Activated CD4-positive, alpha-beta memory T cell treated with anti-CD3 and anti-CD28 coated beads for 36 hours (primary cell): ENCODE measurements at regions not wholly inside any gene's neighbourhood (a gene's known extent, or its start where the extent isn't known, plus 50 kb on each side); places are given as distances from the start of the nearest gene placed in this dataset.

ENCODE experiments used
- CTCF ChIA-PET: fragments of 350-600 bp; sonication (Branson Sonifier 250); formaldehyde crosslinking; loops from one replicate; lab custom pipeline; 2021; ENCODE audit warnings: antibody characterized with exemption, inconsistent platforms; lab: Charles Lee
- POLR2A ChIA-PET: fragments of 350-600 bp; sonication (Branson Sonifier 250); formaldehyde crosslinking; loops from one replicate; lab custom pipeline; 2021; ENCODE audit warnings: antibody characterized with exemption; lab: Charles Lee
- DNase-seq: peaks from one replicate; pipeline ENCODE4 v3.0.0-alpha.2; 2020
- H3K27ac Mint-ChIP-seq: one replicate; pipeline ENCODE4 v1.8.0; 2021; ENCODE audit warnings: mixed read lengths
- H3K27me3 Mint-ChIP-seq: one replicate; pipeline ENCODE4 v1.8.0; 2021; ENCODE audit warnings: mixed read lengths
- H3K36me3 Mint-ChIP-seq: one replicate; pipeline ENCODE4 v1.8.0; 2021; ENCODE audit warnings: mixed read lengths
- H3K4me1 Mint-ChIP-seq: one replicate; pipeline ENCODE4 v1.8.0; 2021; ENCODE audit warnings: low read depth, mixed read lengths
- H3K4me3 Mint-ChIP-seq: one replicate; pipeline ENCODE4 v1.8.0; 2021; ENCODE audit warnings: mild to moderate bottlenecking, mixed read lengths
- H3K9me3 Mint-ChIP-seq: one replicate; pipeline ENCODE4 v1.8.0; 2021; ENCODE audit warnings: mixed read lengths
- intact Hi-C: fragments of 100-400 bp; cut with micrococcal nuclease; formaldehyde crosslinking; loops from one replicate; pipeline ENCODE4 v1.15.1; 2023

DNA sequence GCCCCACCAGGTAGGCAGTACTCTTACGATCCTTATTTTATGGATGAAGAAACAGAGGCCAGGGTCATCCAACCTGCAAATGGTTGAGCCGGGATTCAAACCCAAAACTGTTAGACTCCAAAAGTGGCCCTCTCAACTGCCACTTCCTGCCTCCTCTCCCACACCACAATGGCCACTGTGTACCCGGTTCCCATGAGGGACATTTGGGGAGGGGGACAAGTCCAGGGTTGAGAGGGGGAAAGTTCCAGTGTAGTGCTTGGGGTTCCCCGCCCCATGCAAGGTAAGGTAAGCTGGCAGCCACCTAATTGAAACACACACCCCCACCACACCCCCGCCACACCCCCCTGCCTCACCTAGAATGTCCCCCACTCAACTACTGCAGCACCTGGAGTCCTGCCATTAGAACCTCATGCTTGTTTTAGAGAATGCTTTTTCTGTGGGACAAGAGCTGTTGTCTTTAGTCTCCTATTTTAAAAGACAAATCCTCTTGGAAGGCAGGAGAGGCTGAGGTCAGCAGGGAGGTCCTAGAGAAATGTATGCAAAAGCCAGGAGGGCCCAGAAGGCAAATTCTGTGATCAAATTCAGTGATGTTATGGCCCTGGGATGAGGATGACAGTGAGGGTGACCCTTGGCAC, 145.2 kb downstream of the ZFP36L2 start:
- ChIA-PET CTCF (no interaction called here), POLR2A (no interaction called here)
- no peak overlapping the region for H3K27ac Mint-ChIP-seq
- peaks cover 3% of the 10 kb centered on the region for H3K4me1 Mint-ChIP-seq
- H3K4me3 Mint-ChIP-seq: no peak overlapping the region
- H3K36me3 Mint-ChIP-seq: no peaks in the 10 kb centered on the region
- no peaks in the 10 kb centered on the region for H3K9me3 Mint-ChIP-seq
- intact Hi-C loops: no loop called here
- no peak for DNase-seq
- H3K27me3 Mint-ChIP-seq: no peaks in the 10 kb centered on the region

DNA sequence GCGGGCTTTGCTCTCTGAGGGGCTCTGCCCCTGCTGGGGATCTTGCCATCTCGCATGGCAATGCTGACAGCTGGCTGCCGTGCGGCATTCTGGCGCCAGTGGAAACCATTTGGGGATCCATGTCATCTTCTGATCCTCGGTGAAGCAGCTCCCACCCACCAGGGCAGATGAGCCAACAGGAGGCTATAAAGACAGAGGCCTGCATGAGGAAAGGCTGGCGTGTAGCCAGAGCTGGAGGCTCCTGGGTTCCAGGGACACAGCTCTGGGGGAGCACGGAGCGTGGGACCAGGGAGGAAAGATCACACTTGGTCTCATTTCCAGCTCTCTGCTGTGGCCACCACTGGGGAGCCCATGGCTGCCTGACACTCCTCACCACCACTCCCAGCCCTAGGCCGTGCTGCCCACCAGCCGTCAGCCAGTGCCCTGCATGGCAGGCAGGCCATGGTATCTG, 145.8 kb downstream of the ZFP36L2 start:
- no peaks in the 10 kb centered on the region for H3K9me3 Mint-ChIP-seq
- no peak overlapping the region for H3K27ac Mint-ChIP-seq
- ChIA-PET POLR2A (no interaction called here), CTCF (no interaction called here)
- intact Hi-C loops: no loop called here
- H3K36me3 Mint-ChIP-seq: no peaks in the 10 kb centered on the region
- no peaks in the 10 kb centered on the region for H3K27me3 Mint-ChIP-seq
- peaks cover 3% of the 10 kb centered on the region for H3K4me1 Mint-ChIP-seq
- no peak for DNase-seq
- H3K4me3 Mint-ChIP-seq: no peak overlapping the region

DNA sequence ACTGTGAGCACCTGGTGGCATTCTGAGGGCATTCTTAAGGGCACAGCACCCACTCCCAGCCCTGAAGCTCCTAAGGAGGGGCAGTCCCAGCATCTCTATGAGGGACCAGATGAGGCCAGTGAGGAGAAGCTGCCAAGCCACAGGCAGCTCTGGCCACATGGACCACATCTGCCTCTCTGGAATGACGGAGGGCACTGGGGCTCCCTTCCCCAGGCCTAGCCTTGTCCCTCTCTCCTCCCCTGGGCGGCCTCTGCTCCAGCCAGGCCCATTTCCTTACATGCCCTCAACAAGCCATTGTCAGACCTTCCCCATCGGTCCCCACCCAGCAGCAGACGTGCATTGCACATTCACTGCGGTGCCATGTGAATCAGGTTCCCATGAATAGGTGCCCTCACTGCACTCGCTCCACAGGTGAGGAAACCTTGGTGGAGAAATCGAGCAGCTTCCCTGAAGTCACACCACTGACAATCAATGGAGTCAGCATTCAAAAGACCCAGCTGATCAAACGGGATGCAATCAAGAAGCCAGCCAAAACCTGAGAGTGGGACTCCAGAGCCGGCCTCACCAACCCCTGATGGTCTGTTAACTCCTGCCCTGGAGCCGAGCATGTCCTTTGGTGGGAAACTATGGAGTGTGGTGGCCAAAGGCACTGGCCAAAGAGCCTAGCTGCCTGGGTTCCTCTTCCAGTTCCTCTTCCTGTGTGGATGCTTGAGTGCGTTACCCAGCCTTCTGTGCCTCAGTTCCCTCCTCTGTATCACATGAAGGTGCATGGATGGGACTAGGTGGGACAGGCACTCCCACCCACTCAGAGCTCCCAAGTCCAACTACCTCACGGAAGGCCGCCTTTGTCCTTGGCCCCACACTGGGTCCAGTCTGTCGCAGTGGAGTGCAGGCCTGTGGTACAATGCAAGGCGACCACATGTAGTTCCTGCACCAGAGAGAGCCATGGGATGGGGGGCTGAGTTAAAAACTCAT, 147.3 kb downstream of the ZFP36L2 start:
- Mint-ChIP-seq H3K4me1 (peaks cover 3% of the 10 kb centered on the region), H3K4me3 (no peak overlapping the region), H3K27ac (no peak overlapping the region), H3K36me3 (no peaks in the 10 kb centered on the region), H3K27me3 (no peaks in the 10 kb centered on the region), H3K9me3 (no peaks in the 10 kb centered on the region)
- intact Hi-C loops: no loop called here
- ChIA-PET CTCF (interaction anchor here (0.7 kb wide), 1 partner anchor 9 kb away, joined by 3 read pairs; no protein-coding TSS in a partner anchor), POLR2A (no interaction called here)
- no peak for DNase-seq

DNA sequence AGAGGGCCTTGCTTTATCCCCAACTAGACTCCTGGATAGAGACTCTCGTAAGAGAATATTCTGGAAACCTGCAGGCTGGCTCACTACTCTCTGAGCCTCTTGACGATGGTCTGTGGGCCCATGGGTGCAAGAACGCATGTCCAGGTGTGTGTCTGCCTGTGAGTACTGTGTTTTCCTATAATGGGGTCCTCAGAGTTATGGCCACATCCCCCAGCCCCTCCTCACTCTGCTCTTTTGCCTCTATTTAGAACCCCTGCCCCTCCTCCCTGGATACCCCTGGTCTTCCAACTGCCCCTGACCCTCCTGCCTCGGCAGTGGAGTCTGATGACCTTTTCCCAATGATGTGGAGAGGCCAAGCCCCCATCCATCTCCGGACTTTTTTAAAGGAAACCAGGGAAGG, 148.1 kb downstream of the ZFP36L2 start:
- no peaks in the 10 kb centered on the region for H3K27me3 Mint-ChIP-seq
- ChIA-PET POLR2A (no interaction called here), CTCF (no interaction called here)
- no peak overlapping the region for H3K27ac Mint-ChIP-seq
- H3K9me3 Mint-ChIP-seq: no peaks in the 10 kb centered on the region
- H3K4me3 Mint-ChIP-seq: no peak overlapping the region
- intact Hi-C loops: no loop called here
- H3K36me3 Mint-ChIP-seq: no peaks in the 10 kb centered on the region
- DNase-seq: no peak
- peaks cover 3% of the 10 kb centered on the region for H3K4me1 Mint-ChIP-seq

DNA sequence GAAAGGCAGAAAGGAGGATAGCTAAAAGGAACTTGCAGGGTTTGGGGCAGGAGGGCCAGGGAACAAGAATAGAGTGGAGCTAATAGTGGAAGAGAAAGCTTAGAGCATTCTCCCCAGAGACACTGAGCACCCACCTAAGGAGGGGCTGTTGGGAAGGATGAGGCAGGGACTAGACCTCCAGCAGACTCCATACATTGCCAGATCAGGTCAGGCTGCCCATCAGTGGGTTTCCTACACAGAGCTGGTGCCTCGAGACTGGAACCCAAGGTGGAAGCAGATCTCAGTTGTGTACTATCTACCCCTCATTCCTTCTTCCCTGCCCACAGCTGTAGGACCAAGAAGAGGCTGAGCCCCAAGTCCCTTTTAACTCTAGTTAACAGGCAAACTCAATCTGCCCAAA, 148.5 kb downstream of the ZFP36L2 start:
- DNase-seq: no peak
- Mint-ChIP-seq H3K36me3 (no peaks in the 10 kb centered on the region), H3K27me3 (no peaks in the 10 kb centered on the region), H3K4me3 (no peak overlapping the region), H3K27ac (no peak overlapping the region), H3K4me1 (peaks cover 3% of the 10 kb centered on the region), H3K9me3 (no peaks in the 10 kb centered on the region)
- intact Hi-C loops: no loop called here
- ChIA-PET POLR2A (no interaction called here), CTCF (no interaction called here)

DNA sequence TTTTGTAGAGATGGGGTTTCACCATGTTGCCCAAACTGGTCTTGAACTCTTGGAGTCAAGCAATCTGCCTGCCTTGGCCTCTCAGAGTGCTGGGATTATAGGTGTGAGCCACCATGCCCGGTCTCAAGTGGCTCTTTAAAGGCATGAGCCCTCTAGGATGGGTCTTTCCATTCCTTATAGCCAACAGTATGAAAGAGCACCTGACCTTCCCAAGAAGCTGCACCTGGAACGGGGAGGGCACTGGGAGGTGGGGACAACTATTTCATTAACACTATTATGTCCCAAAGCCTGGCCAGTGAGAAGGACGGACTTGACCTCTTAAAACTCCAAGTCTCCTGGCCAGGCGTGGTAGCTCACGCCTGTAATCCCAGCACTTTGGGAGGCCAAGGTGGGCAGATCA, 149.7 kb downstream of the ZFP36L2 start:
- intact Hi-C loops: no loop called here

DNA sequence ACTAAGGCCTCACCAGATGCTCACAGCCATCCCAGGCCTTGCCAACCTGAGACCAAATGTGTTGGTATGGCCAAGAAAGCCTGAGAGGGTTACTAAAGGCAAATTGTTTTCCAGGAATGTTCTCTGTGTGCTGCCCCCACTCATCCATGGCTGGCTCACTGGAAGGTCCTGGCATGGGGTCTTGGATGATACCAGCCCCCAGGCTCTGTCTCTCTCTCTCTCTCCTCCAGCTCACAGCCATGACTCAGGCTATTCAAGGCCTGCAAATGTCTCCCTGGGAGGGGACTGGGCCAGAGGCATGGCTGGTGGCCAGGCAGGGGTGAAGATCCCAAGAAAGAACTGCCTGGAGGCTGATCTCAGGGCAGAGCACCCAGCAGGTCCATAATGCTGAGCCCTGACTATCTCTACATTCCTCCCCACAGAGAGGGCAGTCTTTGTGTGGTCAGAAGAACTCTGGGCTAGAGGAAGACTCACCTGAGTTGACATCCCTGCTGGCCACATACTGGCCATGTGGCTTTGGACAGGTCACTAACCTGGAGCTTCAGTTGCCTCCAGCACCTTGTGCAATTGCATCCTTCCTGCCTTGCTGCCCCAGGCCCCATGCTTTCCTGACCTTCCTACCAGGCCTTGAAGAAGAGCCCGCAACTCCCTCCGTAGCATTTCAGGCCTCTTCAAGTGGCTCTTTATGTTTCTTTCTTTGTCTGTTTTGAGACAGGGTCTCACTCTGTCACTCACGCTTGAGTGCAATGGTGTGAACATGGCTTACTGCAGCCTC, 150.4 kb downstream of the ZFP36L2 start:
- Mint-ChIP-seq H3K27ac (no peak overlapping the region), H3K27me3 (no peaks in the 10 kb centered on the region), H3K36me3 (no peaks in the 10 kb centered on the region), H3K4me3 (no peak overlapping the region), H3K4me1 (peaks cover 3% of the 10 kb centered on the region), H3K9me3 (no peaks in the 10 kb centered on the region)
- DNase-seq: no peak
- CTCF ChIA-PET: no interaction called here
- intact Hi-C loops: no loop called here
- POLR2A ChIA-PET: no interaction called here

More for the DNA sequence above, 149.7 kb downstream of the ZFP36L2 start:
- Mint-ChIP-seq H3K4me1 (peaks cover 3% of the 10 kb centered on the region), H3K4me3 (no peak overlapping the region), H3K27ac (no peak overlapping the region), H3K36me3 (no peaks in the 10 kb centered on the region), H3K27me3 (no peaks in the 10 kb centered on the region), H3K9me3 (no peaks in the 10 kb centered on the region)
- no peak for DNase-seq
- ChIA-PET POLR2A (no interaction called here), CTCF (no interaction called here)

DNA sequence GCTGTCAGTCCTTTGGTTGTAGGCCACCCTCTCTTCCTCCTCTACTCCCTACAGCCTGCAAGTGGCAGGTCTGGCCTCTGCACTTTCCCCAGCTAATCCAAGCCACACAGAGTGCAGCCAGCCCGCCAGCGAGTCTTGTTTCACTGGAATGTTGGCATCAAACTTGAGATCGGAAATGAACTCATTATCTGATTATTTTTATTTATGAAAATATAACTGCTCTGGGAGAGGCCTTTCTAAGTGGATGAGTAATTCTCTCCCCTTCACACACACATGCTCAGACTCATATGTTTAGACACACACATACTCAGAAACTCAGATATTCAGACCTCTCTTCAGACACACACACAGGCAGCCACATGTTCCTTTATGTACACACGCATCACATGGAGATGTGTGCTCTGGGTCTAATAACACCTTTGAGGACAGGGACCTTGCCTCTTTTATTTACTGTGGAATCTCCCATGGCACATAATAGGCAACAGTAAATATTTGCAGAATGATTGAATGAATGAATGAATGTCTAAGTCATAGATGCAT, 151.3 kb downstream of the ZFP36L2 start:
- no peaks in the 10 kb centered on the region for H3K36me3 Mint-ChIP-seq
- ChIA-PET POLR2A (no interaction called here), CTCF (no interaction called here)
- H3K27ac Mint-ChIP-seq: no peak overlapping the region
- no peak for DNase-seq
- no peaks in the 10 kb centered on the region for H3K27me3 Mint-ChIP-seq
- no peaks in the 10 kb centered on the region for H3K9me3 Mint-ChIP-seq
- peaks cover under 1% of the 10 kb centered on the region for H3K4me1 Mint-ChIP-seq
- intact Hi-C loops: no loop called here
- no peak overlapping the region for H3K4me3 Mint-ChIP-seq

DNA sequence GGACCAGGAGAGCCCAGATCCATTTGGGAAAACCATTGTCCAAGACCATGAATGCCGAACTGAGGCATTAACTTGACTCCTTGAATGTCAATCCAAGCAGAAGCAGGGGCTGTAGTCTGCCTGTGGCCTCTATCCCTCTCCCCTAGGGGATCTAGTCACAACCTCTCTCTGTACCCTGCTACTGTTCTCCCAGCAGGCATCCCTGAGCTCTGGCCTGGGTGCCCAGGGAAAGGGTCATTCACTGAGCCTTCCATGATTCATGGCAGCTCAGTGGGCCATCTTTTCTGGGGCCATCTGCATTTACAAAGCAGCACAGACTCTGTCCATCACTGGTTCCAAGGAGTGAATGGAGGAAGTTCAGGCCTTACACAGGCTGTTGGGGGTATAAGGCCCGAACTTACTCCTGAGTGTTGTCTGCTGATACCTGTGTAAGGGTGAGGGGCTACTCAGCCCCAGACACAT, 151.8 kb downstream of the ZFP36L2 start:
- ChIA-PET CTCF (no interaction called here), POLR2A (no interaction called here)
- no peak overlapping the region for H3K27ac Mint-ChIP-seq
- intact Hi-C loops: no loop called here
- H3K36me3 Mint-ChIP-seq: no peaks in the 10 kb centered on the region
- H3K4me3 Mint-ChIP-seq: no peak overlapping the region
- no peak for DNase-seq
- no peaks in the 10 kb centered on the region for H3K27me3 Mint-ChIP-seq
- H3K9me3 Mint-ChIP-seq: no peaks in the 10 kb centered on the region
- H3K4me1 Mint-ChIP-seq: no peaks in the 10 kb centered on the region

DNA sequence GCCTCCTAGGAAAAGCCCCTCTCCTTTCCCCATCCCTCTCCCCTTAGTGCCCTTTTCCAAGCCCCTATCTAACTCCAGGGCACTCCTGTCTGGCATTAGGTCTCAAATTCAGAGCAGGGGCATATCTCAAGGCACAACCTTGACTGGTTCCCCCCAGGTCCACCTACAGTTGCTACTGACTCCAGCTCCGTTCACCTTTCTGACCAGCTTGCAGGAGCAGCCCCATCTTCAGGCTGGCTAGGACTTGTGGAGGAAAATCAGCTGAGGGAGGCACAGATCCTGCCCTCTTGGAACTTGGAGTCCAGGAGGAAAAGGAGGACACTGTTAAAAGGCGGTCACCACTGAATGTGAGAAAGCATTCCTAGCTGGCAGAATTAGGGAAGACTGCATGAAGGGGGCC, 152.4 kb downstream of the ZFP36L2 start:
- no peaks in the 10 kb centered on the region for H3K4me1 Mint-ChIP-seq
- no peak overlapping the region for H3K27ac Mint-ChIP-seq
- ChIA-PET CTCF (no interaction called here), POLR2A (no interaction called here)
- H3K36me3 Mint-ChIP-seq: no peaks in the 10 kb centered on the region
- intact Hi-C loops: no loop called here
- H3K27me3 Mint-ChIP-seq: no peaks in the 10 kb centered on the region
- no peak overlapping the region for H3K4me3 Mint-ChIP-seq
- H3K9me3 Mint-ChIP-seq: no peaks in the 10 kb centered on the region
- DNase-seq: no peak

DNA sequence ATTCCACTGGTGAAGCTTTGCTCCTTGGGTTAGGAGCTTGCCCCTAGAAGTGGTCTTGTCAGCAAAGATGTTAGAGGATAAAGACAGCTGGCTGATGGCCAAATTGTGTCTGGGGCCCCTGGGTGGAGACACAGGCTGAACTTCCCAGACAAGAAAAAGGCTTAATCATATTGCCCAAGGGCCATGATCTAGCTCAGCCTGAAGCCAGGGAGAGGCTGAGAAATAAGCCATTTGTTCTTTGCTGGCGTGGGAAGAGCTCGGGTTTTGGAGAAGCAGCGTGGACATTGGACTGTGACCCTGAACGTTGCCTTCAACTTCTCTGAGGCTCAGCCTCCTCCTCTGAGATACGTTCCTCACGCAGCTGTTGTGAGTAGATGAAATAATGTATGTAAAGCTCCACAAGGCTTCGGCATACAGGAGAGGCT, 153.0 kb downstream of the ZFP36L2 start:
- Mint-ChIP-seq H3K4me1 (no peaks in the 10 kb centered on the region), H3K36me3 (no peaks in the 10 kb centered on the region), H3K4me3 (no peak overlapping the region), H3K27ac (no peak overlapping the region), H3K27me3 (no peaks in the 10 kb centered on the region), H3K9me3 (no peaks in the 10 kb centered on the region)
- ChIA-PET CTCF (no interaction called here), POLR2A (interaction anchor here (0.9 kb wide), 1 partner anchor 21 kb away, joined by 3 read pairs; no protein-coding TSS in a partner anchor)
- intact Hi-C loops: no loop called here
- no peak for DNase-seq
